Keratinocyte (primary cell): ENCODE measurements at regions not wholly inside any gene's neighbourhood (a gene's known extent, or its start where the extent isn't known, plus 50 kb on each side); places are given as distances from the start of the nearest gene placed in this dataset.

Experiments used
- DNase-seq: peaks from one replicate; pipeline ENCODE4 v3.0.0-alpha.2; 2011; ENCODE audit warnings: low read depth, missing footprints, low spot score
- FAIRE-seq: peaks from 2 replicates; lab custom pipeline; 2011; peaks lifted over from hg19 to GRCh38; lab: Jason Lieb, UNC
- H2AFZ ChIP-seq: 2 replicates; pipeline ENCODE4 v1.6.0; 2012; ENCODE audit warnings: low read length, control low read depth, inconsistent platforms; ENCODE audit not compliant: control insufficient read depth
- H3K27ac ChIP-seq: 2 replicates; pipeline ENCODE4 v1.5.1; 2011; ENCODE audit warnings: low read length; ENCODE audit not compliant: control insufficient read depth, insufficient read depth
- H3K27me3 ChIP-seq: 3 replicates; pipeline ENCODE4 v1.6.0; 2011; ENCODE audit warnings: low read length; ENCODE audit not compliant: control insufficient read depth, insufficient read depth; ENCODE audit errors: extremely low read depth
- H3K36me3 ChIP-seq, 2 experiments: 2 replicates in 1 of 2; 3 replicates in 1 of 2; pipeline ENCODE4 v1.5.1; 2011; ENCODE audit warnings: low read length in 2 of 2, mild to moderate bottlenecking in 1 of 2; ENCODE audit not compliant: control insufficient read depth in 2 of 2, insufficient read depth in 2 of 2; ENCODE audit errors: extremely low read depth in 1 of 2
- H3K4me1 ChIP-seq: 3 replicates; pipeline ENCODE4 v1.5.1; 2011; ENCODE audit warnings: low read length; ENCODE audit not compliant: control insufficient read depth, insufficient read depth; ENCODE audit errors: extremely low read depth
- H3K4me2 ChIP-seq: 3 replicates; pipeline ENCODE4 v1.6.0; 2011; ENCODE audit warnings: low read depth, low read length; ENCODE audit not compliant: control insufficient read depth, insufficient read depth; ENCODE audit errors: extremely low read depth
- H3K4me3 ChIP-seq, 3 experiments: fragments of 200-600 bp in 1 of 3; sonication (generic) in 1 of 3; 2 replicates in 2 of 3; 3 replicates in 1 of 3; pipeline ENCODE4 v1.5.1; 2011 to 2016; ENCODE audit warnings: low read length in 3 of 3, mild to moderate bottlenecking in 3 of 3, control low read depth in 2 of 3, inconsistent platforms in 1 of 3, low read depth in 1 of 3, mixed read lengths in 1 of 3, mixed run types in 1 of 3, moderate library complexity in 1 of 3; ENCODE audit not compliant: control insufficient read depth in 2 of 3, insufficient read depth in 2 of 3; ENCODE audit errors: extremely low read depth in 1 of 3
- H3K79me2 ChIP-seq: 2 replicates; pipeline ENCODE4 v1.6.0; 2012; ENCODE audit warnings: low read length; ENCODE audit not compliant: control insufficient read depth, insufficient read depth
- H3K9ac ChIP-seq: 3 replicates; pipeline ENCODE4 v1.6.0; 2011; ENCODE audit warnings: low read length; ENCODE audit not compliant: control insufficient read depth, insufficient read depth; ENCODE audit errors: extremely low read depth
- H3K9me1 ChIP-seq: 3 replicates; pipeline ENCODE4 v1.6.0; 2011; ENCODE audit warnings: low read length; ENCODE audit not compliant: control insufficient read depth, insufficient read depth; ENCODE audit errors: extremely low read depth
- H3K9me3 ChIP-seq: 2 replicates; pipeline ENCODE4 v1.5.1; 2012; ENCODE audit warnings: low read depth, low read length; ENCODE audit not compliant: control insufficient read depth
- H4K20me1 ChIP-seq: 3 replicates; pipeline ENCODE4 v1.6.0; 2011; ENCODE audit warnings: low read length; ENCODE audit not compliant: control insufficient read depth, insufficient read depth; ENCODE audit errors: extremely low read depth
- CTCF ChIP-seq, 3 experiments: IDR thresholded peaks in 1 of 3; conservative IDR thresholded peaks in 1 of 3; optimal IDR thresholded peaks in 1 of 3; 2 replicates in 2 of 3; 3 replicates in 1 of 3; pipeline versions ENCODE3 to v1.5.1; 2011; ENCODE audit warnings: low read length in 3 of 3, mild to moderate bottlenecking in 3 of 3, moderate library complexity in 2 of 3, control low read depth in 1 of 3, inconsistent platforms in 1 of 3; ENCODE audit not compliant: insufficient read depth in 2 of 3; ENCODE audit errors: extremely low read depth in 1 of 3
- EZH2 ChIP-seq: IDR thresholded peaks from one replicate; pipeline ENCODE4 v1.6.1; 2012; ENCODE audit warnings: inconsistent platforms, mild to moderate bottlenecking, low read length, moderate library complexity
- dilution Hi-C: fragments of 300-500 bp; cut with MboI; formaldehyde crosslinking; loops from one replicate; pipeline ENCODE4 v1.7.0; 2020; ENCODE audit warnings: low sequenced_read_pairs; ENCODE audit not compliant: extremely low pct_ligation_motif_present

GRCh38 chr13:44156294-44156658, 217.3 kb upstream of the SERP2 start:
- DNase-seq (no peak), FAIRE-seq (no peak)
- H3K4me1 ChIP-seq: peaks cover 35% of the 10 kb centered on the region
- no peak overlapping the region for H3K4me3 ChIP-seq
- no peaks in the 10 kb centered on the region for H3K27me3 ChIP-seq
- H3K4me2 ChIP-seq: peak overlapping the region; percentile 25
- no peaks in the 10 kb centered on the region for H3K79me2 ChIP-seq
- TF ChIP-seq EZH2 (no peak), CTCF (optimal IDR thresholded peaks at IDR 0.05 in 1 of 3, IDR thresholded peaks at IDR 0.05 in 1 of 3, conservative IDR thresholded peaks at IDR 0.05 in 1 of 3; ENCODE audit: extremely low read depth in 1 of 3, insufficient read depth in 2 of 3, low read length in 3 of 3) (no peak)
- H4K20me1 ChIP-seq: no peaks in the 10 kb centered on the region
- H3K9me1 ChIP-seq: no peaks in the 10 kb centered on the region
- no peak overlapping the region for H3K9ac ChIP-seq
- no peaks in the 10 kb centered on the region for H3K36me3 ChIP-seq
- no peaks in the 10 kb centered on the region for H3K9me3 ChIP-seq
- dilution Hi-C loops: no loop called here
- no peak overlapping the region for H2AFZ ChIP-seq
- H3K27ac ChIP-seq: no peak overlapping the region

GRCh38 chr13:44157606-44158005, 216.0 kb upstream of the SERP2 start:
- no peaks in the 10 kb centered on the region for H3K36me3 ChIP-seq
- no peak overlapping the region for H2AFZ ChIP-seq
- no peak overlapping the region for H3K4me2 ChIP-seq
- dilution Hi-C loops: no loop called here
- no peaks in the 10 kb centered on the region for H3K27me3 ChIP-seq
- DNase-seq (no peak), FAIRE-seq (no peak)
- no peaks in the 10 kb centered on the region for H3K79me2 ChIP-seq
- no peak overlapping the region for H3K4me3 ChIP-seq
- peaks cover 35% of the 10 kb centered on the region for H3K4me1 ChIP-seq
- no peaks in the 10 kb centered on the region for H3K9me3 ChIP-seq
- no peak overlapping the region for H3K27ac ChIP-seq
- no peaks in the 10 kb centered on the region for H4K20me1 ChIP-seq
- TF ChIP-seq EZH2 (no peak), CTCF (optimal IDR thresholded peaks at IDR 0.05 in 1 of 3, IDR thresholded peaks at IDR 0.05 in 1 of 3, conservative IDR thresholded peaks at IDR 0.05 in 1 of 3; ENCODE audit: extremely low read depth in 1 of 3, insufficient read depth in 2 of 3, low read length in 3 of 3) (no peak)
- no peak overlapping the region for H3K9ac ChIP-seq
- no peaks in the 10 kb centered on the region for H3K9me1 ChIP-seq
